Activated CD4-positive, alpha-beta T cell treated with anti-CD3 and anti-CD28 coated beads, Interleukin-2, amount 50 U/mL, for 16 hours (primary cell): ENCODE measurements at regions not wholly inside any gene's neighbourhood (a gene's known extent, or its start where the extent isn't known, plus 50 kb on each side); places are given as distances from the start of the nearest gene placed in this dataset.
"Not testable (repeated sequence)": the region's sequence is repeated elsewhere in the genome, so short reads cannot be mapped to it uniquely, and the experiment has no call there.

Source experiments
- DNase-seq: peaks from one replicate; pipeline ENCODE4 v3.0.0-alpha.2; 2020

- no peak for DNase-seq
These were observed 62.1 kb downstream of the ZWINT start for GRCh38 chr10:56298941-56299340.

GRCh38 chr10:56296618-56297017, 64.4 kb downstream of the ZWINT start:
- DNase-seq, result no peak

- no peak for DNase-seq
These were observed 72.7 kb downstream of the ZWINT start for GRCh38 chr10:56288403-56288802.

- no peak for DNase-seq
These were observed 75.0 kb downstream of the ZWINT start for GRCh38 chr10:56286096-56286495.

- no peak for DNase-seq
These were observed 81.8 kb downstream of the ZWINT start for GRCh38 chr10:56279270-56279669.

- no peak for DNase-seq
These were observed 91.9 kb downstream of the ZWINT start for GRCh38 chr10:56269181-56269580.

- no peak for DNase-seq
These were observed 94.9 kb downstream of the ZWINT start for GRCh38 chr10:56266120-56266519.

GRCh38 chr10:56258991-56259390, 102.1 kb downstream of the ZWINT start:
- no peak for DNase-seq

GRCh38 chr10:56258378-56258777, 102.7 kb downstream of the ZWINT start:
- no peak for DNase-seq

- no peak for DNase-seq
These were observed 105.8 kb downstream of the ZWINT start for GRCh38 chr10:56255298-56255697.

GRCh38 chr10:56240471-56240870, 120.6 kb downstream of the ZWINT start:
- DNase-seq, result no peak

GRCh38 chr10:56231436-56231835, 129.6 kb downstream of the ZWINT start:
- DNase-seq, result no peak

GRCh38 chr10:56222237-56222636, 138.8 kb downstream of the ZWINT start:
- no peak for DNase-seq

GRCh38 chr10:56212951-56213350, 148.1 kb downstream of the ZWINT start:
- DNase-seq, result no peak

- no peak for DNase-seq
These were observed 179.5 kb downstream of the ZWINT start for GRCh38 chr10:56181607-56182006.

GRCh38 chr10:56178210-56178609, 182.8 kb downstream of the ZWINT start:
- no peak for DNase-seq

- DNase-seq, result not testable (repeated sequence)
These were observed 206.0 kb downstream of the ZWINT start for GRCh38 chr10:56155091-56155513.

- no peak for DNase-seq
These were observed 214.3 kb downstream of the ZWINT start for GRCh38 chr10:56146806-56147205.

GRCh38 chr10:56142092-56142728, 218.8 kb downstream of the ZWINT start:
- no peak for DNase-seq

GRCh38 chr10:56139405-56139804, 221.7 kb downstream of the ZWINT start:
- DNase-seq, result no peak

GRCh38 chr10:56135828-56136227, 225.2 kb downstream of the ZWINT start:
- DNase-seq, result no peak

GRCh38 chr10:56123247-56123646, 237.8 kb downstream of the ZWINT start:
- DNase-seq, result no peak

- DNase-seq, result no peak
These were observed 244.4 kb downstream of the ZWINT start for GRCh38 chr10:56116684-56117083.

- DNase-seq, result no peak
These were observed 251.6 kb downstream of the ZWINT start for GRCh38 chr10:56109454-56109853.

- DNase-seq, result no peak
These were observed 256.1 kb downstream of the ZWINT start for GRCh38 chr10:56104923-56105322.
